DMS114 treated with DMSO at 0.1 percent for 48 hours (cell line): ENCODE measurements at regions not wholly inside any gene's neighbourhood (a gene's known extent, or its start where the extent isn't known, plus 50 kb on each side); places are given as distances from the start of the nearest gene placed in this dataset.
"Not testable (repeated sequence)": the region's sequence is repeated elsewhere in the genome, so short reads cannot be mapped to it uniquely, and the experiment has no call there.

Experiments
- DNase-seq: peaks from one replicate; lab custom pipeline; 2025; ENCODE audit not compliant: unreplicated experiment; lab: John Stamatoyannopoulos, UW

DNA sequence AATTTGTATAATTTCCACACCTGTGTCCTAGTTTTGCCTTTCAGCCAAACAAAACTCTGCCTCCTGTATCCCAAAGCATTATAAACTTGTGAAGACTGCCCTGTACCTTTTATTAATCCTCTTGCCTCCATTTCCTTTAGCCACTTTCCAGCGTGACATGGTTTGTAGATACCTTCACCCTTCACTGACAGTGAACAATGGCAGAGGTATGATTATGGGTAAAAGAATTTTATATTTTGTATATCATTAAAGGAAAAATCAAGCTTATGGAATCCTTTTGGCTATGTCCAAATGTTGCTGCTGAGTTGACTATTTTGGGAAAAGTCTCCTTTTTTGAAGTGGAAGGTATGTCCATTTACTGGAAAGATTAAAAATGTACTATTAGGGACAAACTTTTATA is 251.7 kb downstream of the HNMT start:
- DNase-seq: no peak

- no peak for DNase-seq
Measured at GRCh38 chr2:138217975-138218374, 253.7 kb downstream of the HNMT start.

- no peak for DNase-seq
Measured at GRCh38 chr2:138218397-138218796, 254.1 kb downstream of the HNMT start.

GRCh38 chr2:138219961-138220360 is 255.7 kb downstream of the HNMT start:
- DNase-seq: no peak

DNA sequence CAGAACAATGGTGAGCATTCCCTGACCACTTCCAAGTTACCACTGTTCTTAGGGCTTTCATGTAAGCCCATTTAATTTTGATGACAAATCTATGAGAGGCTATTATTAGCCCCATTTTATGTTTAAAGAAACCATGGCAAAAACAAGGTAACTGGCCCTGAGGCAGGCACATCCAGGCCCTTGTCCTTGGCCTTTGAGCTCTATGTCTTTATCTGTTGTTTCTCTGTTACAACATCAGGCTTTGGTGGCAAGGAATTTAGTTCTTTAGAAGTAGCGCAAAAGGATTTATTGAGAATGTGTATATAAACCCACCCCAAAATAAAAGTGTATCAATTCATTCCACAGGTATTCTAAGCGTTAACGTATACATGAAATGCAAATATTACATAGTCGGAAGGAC is 257.1 kb downstream of the HNMT start:
- DNase-seq: no peak

DNA sequence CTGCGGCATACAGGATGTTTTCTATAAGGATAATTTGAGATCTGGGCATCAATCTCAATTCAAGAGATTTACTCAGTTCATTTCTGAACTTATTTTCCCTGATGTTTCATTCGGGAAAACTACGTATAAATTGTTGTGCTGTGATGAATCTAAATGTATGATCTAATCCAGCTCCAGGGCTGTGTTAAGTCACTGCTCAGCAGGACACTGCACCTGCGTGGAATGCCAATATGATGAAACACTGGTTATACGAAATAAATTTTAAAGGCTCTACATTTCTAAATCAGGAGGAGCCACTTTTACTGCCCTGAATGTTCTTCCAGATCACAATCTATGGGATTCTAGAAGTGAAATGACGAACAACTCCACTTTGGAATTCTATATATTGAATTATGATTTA is 259.0 kb downstream of the HNMT start:
- no peak for DNase-seq

- DNase-seq: no peak
Measured at GRCh38 chr2:138227195-138227594, 262.9 kb downstream of the HNMT start.

DNA sequence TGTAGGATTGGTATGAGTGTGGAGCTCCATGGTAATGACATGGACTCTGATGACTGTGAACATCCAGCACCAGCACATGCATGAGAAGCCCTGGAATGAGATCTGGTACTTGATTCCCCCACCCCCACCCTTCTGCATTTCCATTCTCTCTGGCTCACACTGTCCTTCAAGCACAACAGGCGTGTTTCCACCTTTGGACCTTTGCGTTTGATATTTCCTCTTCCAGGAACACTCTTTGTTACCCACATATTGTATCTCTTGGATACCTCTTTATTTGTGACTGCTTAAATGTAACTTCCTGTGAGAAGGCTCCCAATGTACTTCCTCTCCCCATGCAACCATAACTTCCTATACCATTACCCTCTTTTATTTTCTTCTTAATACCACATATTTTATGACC is 263.8 kb downstream of the HNMT start:
- no peak for DNase-seq

GRCh38 chr2:138234265-138234664 is 267.3 kb upstream of the SPOPL start:
- DNase-seq: no peak

DNA sequence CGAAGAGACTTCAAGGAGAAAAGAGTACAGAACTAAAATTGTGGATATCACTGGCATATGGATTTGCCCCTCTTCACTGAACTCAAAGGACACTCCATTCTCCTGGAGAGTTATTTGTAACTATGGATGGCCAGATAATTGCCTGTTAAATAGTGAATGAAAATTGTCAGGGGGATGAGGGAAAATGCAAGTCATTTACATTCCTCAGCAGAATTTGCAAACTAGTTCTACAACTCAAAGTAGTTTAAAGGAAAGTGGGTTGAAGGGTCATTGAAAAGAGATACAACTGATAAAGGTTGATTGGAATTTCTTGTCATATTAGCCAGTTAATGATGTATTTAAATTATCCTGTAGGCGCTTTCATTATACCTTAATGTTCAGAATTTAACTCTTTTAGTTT is 266.5 kb upstream of the SPOPL start:
- DNase-seq: no peak

DNA sequence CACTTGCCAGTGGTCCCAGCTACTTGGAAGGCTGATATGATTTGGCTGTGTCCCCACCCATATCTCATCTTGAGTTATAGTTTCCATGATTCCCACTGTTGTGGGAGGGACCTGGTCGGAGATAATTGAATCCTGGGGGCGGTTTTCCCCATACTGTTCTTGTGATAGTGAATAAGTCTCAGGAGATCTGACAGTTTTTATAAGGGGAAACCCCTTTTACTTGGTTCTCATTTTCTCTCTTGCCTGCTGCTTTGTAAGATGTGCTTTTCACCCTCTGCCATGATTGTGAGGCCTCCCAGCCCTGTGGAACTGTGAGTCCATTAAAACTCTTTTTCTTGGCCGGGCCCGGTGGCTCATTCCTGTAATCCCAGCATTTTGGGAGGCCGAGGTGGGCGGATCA is 265.4 kb upstream of the SPOPL start:
- no peak for DNase-seq

GRCh38 chr2:138237667-138238384 is 263.7 kb upstream of the SPOPL start:
- no peak for DNase-seq

- DNase-seq: no peak
Measured at GRCh38 chr2:138238908-138239307, 262.7 kb upstream of the SPOPL start.

DNA sequence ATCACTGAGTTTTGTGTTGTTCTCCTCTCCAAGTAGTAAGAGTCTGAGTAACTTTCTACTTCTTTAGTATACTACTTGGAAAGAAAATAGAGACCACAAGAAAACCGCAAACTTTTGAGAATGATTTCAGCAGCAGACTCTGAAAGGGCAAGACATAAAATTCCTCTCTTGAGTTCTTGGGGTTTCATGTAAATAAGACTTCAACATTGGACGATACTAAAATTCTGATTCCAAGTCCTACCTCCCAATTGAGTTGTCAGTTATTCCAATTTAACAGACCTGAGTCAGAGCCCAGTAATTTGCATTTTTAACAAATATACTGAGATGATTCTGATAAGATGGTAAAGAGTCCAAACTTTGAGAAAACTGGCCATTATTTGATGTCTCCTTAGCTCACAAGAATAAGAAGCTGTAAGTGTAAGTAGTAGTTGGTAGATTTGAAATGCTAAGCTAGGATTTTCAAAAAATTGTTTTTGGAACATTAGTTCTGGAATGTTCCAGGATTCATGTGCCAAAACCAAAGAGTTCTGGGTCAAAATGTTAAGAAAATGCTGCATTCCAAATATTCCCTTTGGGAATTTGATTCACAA is 261.6 kb upstream of the SPOPL start:
- DNase-seq: no peak

DNA sequence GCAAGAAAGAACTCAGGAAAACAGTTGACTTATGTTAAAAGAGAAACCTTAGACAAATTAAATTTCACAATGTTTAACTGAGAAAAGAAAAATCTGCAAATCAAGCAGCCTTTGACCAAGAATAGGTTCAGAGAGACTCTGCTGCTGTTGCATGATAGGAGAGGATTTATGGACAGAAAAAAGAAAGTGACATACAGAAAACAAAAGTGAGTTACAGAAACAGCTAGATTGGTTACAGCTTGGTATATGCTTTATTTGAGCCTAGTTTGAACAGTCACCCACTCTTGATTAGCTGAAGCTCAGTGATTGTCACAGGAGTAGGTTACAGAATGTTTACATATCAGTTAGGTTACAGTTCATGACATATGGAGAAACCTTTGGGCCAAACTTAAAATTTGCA is 258.2 kb upstream of the SPOPL start:
- no peak for DNase-seq

DNA sequence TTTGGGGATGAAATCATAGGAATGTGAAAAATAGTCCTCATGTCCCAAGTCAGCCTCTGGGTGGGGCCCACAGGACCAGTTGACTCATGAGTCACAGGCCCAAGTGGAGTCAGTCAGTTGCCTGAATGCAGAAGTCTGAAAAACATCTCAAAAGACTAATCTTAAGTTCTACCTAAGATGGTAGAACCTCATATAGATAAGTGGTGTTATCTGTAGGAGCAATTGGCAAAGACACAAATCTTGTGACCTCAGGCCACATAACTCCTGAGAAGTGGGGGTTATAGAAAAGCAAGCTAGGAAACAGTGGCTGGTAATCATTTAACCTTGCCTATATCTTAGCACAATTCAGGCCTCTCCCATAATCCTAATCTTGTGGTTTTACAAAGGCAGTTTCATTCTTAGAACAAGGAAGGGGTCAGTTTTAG is 257.1 kb upstream of the SPOPL start:
- no peak for DNase-seq

- no peak for DNase-seq
Measured at GRCh38 chr2:138245310-138245709, 256.3 kb upstream of the SPOPL start.

DNA sequence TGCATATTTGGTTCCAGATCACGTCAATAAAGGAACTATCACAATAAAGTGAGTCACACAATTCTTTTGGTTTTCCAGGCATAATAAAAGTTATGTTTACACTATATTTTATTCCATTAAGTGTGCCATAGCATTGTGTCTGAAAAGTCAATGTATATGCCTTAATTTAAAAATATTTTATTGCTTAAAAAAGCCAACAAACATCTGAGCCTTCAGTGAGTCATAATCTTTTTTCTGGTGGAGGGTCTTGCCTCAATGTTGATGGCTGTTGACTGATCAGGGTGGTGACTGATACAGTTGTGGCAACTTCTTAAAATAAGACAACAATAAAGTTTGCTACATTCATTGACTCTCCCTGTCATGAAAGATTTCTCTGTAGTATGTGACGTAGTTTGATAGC is 254.3 kb upstream of the SPOPL start:
- no peak for DNase-seq

DNA sequence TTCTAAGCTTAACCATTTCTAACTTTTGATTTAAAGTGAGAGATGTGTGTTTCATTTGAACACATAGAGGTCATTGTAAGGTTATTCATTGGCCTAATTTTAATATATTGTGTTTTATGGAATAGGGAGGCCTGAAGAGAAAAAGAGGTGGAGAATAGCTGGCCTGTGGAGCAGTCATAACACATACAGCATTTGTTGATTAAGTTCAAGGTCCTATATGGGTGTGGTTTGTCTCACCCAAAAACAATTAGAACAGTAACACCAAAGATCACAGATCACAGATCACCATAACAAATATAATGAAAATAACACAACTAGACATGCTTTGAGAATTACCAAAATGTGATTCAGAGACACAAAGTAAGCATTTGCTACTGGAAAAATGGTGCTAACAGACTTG is 252.4 kb upstream of the SPOPL start:
- DNase-seq: no peak

- not testable (repeated sequence) for DNase-seq
Measured at GRCh38 chr2:138250843-138251320, 250.7 kb upstream of the SPOPL start.

DNA sequence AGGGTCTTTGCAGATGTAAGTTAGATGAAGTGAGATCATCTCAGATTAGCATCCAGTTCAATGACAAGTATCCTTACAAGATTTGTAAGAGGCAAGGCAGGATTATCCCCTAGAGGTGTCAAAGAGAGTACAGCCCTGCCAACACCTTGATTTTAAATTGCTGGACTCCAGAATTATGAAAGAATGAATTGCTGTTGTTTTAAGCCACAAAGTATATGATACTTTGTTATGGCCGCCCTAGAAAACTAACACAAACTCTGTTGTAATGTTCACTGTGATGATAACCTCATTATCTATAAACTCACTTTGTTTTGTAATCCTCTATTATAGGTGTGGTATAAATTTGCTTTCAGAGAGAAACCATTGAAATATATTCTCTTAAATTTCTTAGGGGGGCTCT is 249.0 kb upstream of the SPOPL start:
- no peak for DNase-seq

GRCh38 chr2:138255670-138256069 is 245.9 kb upstream of the SPOPL start:
- DNase-seq: no peak
